ENCODE measurements at regions not wholly inside any gene's neighbourhood (a gene's known extent, or its start where the extent isn't known, plus 50 kb on each side); places are given as distances from the start of the nearest gene placed in this dataset.

DNA sequence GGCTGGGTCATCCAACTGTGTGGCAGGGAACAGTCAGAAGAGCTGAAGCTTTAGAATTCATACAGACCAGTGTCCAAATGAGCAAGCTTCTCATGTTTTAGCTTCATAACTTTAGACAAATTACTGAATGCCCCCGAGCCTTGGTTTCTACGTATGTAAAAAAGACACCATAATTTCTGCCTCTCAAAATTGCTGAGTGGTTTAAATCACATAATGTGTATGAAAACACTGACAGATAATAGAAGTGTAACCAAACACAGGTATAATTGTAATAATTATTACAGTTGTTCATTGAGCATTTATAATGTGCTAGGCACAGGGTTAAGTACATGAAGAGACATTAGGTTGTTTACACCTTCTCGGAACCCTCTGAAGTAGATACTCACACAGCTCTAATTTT is 207.2 kb downstream of the IGSF11 start:
- TF ChIP-seq CTCF (IDR thresholded peaks at IDR 0.05; ENCODE audit: insufficient read depth, low read depth, low read length) = no peak
- no peak for TF ChIP-seq EZH2 (IDR thresholded peaks at IDR 0.05; ENCODE audit: insufficient read depth, low read length)

Measured in astrocyte (in vitro differentiated cells and primary cell).